Fibroblast of skin of scalp (primary cell): ENCODE measurements at regions not wholly inside any gene's neighbourhood (a gene's known extent, or its start where the extent isn't known, plus 50 kb on each side); places are given as distances from the start of the nearest gene placed in this dataset.
"Not testable (repeated sequence)": the region's sequence is repeated elsewhere in the genome, so short reads cannot be mapped to it uniquely, and the experiment has no call there.

Experiments used
- DNase-seq: peaks from one replicate; pipeline ENCODE4 v3.0.0-alpha.2; 2013

DNA sequence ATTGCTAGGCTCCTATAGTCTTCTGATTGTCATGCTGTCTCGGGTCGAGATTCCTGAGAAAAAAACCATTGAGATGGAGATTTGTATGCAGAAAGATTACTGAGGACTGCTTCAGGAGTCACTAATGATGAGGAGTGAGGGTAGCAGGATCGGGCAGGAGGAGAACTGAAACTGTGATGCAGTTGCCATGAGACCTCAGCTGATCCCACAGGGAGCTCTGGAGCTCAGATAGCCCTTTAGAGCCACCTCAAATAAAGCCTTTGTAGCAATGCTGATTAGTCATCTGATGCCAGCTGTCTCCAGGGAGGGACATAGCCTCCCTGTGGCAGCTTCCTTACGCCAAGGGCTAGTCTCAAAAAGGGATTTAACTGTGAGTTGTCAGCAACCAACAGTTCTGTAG is 256.9 kb downstream of the DMAC1 start:
- DNase-seq: no peak

DNA sequence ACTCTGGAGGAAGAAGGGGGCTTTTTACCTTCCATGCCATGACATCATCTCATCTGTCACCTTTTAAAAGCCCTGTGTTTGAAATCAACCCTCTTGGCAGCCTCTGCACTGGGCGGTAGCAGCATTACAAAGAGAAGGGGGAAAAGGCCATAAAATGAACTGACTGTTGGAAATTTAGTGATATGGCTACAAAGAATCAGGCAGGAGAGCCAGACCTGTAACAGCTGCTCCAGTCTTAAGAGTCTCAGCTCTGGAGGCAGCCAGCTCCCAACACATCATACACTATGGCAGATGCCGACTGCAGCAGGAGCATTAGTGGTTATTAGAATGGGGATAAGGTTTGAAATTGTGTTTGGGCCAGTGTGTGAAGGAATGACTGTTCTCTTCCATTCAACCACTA is 257.5 kb downstream of the DMAC1 start:
- no peak for DNase-seq

DNA sequence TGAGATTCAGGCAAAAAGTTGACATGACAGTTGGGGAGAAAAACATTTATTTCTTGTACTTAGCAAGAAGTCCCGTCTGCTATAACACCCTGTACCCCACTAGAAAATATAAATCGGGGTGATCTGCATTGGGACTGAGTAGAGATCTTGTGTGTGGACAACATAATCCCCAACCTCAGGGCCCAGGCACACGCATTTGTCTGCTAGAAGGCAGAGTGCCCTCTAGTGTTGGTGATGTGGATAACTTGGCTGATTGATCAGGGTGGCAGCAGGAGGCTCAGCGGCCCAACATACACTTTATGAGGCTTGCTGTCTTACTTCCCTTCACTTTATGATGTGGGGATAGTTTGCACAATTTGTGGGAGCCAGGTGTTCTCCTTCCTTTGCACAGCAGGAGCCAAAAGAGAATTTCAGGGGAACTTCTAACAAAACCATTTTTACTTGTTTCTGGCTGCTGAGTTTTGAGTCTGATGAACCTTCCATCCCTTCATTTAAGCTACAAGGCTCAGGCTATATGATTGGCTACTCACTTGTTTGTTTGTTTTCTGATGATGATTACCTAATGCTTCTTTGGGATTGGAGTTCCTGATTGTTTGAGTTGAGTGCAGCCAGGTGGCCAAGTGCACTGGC is 263.2 kb downstream of the DMAC1 start:
- peak; percentile 57 for DNase-seq

DNA sequence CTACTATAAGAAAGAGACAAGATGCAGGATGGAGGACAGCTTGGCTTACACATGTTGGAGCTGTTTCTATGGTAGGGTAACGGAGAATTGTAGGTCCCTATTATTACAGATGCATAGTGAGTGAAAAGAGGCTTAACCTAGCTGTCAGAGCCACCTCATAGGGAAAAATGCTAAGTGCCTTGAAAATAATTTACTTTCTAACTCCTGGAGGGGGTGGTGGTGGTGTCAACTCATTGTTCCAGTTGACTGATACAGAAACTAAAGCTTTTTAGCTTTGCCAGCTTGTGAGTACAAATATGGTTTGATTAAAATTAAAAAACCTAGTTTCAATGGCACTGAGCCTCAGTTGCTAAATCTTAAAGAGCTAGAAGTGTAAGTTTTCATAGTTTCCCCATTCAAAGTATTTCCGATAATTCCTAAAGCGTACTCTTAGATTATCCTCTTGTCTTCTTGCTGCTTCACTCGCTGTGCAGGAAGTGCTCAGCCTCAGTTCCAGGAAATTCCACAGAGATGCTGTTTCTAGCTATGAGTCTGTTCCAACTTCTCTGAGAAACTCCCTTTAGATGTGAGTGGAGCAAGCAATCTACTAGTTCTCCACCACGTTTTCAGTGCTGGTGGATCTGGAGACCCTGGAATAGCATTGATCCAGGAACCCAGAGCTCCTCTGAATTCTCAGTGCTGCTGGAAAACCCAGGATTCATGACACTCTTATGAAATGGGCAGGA is 265.2 kb downstream of the DMAC1 start:
- no peak for DNase-seq

DNA sequence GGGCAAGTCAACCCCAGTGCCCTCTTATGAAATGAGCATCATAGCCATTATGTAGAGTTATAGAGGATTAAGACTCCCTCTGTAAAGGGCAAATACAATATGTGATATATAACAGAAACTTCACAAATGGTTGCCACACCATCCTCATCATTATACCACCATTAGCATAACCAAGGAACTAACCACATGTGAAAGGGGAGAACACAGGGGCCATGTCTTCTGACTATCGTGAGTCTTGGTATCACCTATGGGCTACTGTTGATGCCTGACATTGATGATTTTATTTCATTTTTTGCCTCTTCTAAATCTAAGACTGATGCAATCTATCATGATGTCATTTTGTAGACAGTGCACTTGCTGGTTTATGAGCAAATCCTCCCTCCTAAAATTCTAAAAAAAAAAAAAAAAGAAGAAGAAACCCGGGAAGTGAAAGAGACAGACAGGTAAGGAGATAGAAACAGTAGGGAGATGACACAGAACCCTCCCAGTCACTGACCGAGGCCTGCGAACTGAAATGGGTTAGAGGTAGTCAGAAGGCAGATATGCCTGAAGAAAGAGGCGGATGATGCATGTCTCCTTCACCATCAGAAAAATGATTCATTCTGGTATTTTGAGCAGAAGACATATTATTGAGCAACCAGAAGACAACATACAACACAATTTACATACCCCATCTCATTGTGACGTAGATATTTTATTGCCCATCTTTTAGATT is 266.0 kb downstream of the DMAC1 start:
- no peak for DNase-seq

DNA sequence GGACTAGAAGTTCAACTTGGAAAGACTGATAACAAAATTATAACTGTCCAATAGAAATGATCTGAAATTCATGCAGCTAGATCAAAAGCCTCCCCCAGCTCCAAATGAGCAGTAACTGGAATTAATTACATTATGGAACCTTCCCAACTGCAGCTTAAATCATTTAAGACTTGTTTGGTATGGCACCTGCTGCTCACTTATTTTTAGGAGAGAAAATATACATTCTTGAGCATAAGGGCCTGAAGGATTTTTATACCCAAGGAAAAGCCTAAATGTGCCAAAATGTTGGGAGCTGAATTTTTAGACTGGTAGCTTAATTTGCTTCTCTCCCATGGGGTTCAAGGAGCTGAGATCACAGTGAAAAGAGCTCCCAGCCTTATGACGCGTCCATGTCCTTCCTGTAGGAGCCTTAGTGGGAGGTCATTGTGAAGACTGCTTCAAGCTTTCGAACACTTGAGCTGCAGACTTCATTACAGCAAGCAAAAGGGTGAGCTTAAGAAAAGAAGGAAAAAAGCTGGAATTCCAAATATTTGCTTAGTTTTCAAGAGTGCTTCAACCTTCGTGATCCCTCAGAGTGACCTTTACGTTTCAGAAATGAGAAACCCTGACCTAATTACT is 276.0 kb downstream of the DMAC1 start:
- DNase-seq: no peak

DNA sequence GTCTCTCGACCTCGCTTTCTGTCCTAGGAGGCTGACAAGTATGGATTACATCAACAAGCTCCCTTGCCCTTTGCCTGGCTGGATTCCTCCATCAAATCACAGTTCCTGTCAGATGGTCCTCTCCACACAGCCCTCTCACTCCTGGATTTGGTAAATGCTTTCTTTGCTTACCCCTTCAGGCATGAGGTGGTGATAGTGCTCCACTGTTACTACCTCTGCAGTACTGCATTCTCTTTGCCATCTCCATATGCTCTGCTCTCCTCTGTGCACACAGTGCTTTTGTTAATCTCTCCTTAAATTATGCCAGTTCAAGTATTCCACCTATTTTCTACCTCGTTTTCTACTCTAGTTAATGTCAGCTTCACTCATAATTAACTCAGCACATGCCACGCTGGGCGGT is 279.2 kb downstream of the DMAC1 start:
- no peak for DNase-seq

DNA sequence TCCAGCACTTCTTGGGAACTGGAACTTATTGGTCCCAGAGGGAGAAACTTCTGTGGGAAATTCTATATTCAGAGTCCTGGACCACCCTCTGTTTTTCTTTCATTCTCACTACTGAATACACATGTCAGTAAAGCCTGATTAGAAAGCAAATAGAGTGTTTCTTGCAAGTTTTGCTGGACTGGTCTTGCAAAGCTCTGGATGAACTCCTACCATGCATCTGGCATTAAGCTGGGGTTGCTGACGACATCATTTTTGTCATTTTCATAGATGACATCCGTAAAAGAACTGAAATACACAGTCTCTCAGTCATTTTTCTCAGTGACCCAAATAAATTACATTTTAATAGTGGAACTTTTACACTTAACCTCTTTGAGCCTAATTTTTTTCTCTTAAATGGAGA is 283.2 kb downstream of the DMAC1 start:
- DNase-seq: no peak

DNA sequence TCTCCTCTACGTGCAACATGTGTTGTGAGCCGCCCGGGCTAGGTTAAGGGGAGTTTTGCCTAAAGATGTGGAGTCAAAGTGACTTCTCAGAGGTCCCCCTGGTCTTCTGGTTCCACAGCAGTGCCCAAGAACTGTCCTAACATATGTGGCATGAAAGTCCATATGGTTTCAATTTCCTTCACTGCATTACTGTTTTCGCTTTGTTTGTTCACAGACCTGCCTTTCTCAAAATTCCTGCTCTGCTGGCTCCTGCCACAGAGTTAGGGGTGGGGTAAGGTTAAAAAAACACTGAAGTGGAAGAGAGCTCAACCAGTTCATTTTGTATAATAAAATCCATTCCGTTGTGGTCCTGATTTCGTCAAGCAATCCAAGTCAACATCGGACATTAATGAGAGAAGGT is 289.4 kb downstream of the DMAC1 start:
- DNase-seq: peak; percentile 19

DNA sequence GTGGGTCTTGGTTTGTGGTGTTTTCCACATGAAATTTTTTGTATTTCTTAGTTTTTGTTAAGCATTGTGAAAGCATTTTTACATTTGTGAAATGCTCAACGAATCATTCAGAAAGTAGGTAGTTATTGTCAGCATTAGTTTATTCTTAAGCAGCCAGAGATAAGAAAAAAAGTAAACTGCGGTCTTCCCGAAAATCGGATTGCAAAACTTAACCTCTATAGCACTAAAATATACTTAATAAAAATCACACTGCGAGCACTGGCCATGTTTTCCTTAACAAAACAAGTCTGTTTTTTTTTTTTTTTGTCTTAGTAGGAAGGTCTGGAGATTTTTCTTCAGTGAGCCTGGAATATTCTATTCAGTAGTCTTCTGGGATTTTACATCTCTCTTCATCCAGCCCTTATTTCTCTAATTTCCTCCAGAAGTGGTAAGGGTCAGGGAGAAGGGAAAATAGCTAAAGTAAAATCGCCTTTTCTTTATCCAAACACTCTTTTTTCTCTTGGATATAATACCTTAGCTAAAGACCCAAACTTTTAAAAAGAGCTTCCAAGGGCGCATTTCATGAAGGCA is 289.9 kb downstream of the DMAC1 start:
- no peak for DNase-seq

DNA sequence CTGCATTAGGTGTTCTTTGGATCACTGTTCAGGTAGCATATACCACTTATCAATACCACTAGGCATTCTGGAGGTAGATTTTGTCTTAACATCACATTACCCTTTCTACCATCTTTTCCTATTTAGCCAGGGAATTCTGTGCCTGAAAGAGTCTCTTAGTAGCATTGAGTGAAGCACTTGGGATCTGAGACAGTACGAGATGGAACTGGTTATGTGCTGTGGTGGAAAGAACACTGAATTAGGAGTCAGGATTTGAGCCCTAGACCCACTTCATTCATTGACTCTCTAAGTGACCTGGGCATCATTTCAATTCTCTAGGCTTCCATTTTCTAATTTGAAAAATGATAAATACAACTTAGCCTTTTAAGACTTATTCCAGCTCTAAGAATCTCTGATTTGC is 291.1 kb downstream of the DMAC1 start:
- DNase-seq: no peak

DNA sequence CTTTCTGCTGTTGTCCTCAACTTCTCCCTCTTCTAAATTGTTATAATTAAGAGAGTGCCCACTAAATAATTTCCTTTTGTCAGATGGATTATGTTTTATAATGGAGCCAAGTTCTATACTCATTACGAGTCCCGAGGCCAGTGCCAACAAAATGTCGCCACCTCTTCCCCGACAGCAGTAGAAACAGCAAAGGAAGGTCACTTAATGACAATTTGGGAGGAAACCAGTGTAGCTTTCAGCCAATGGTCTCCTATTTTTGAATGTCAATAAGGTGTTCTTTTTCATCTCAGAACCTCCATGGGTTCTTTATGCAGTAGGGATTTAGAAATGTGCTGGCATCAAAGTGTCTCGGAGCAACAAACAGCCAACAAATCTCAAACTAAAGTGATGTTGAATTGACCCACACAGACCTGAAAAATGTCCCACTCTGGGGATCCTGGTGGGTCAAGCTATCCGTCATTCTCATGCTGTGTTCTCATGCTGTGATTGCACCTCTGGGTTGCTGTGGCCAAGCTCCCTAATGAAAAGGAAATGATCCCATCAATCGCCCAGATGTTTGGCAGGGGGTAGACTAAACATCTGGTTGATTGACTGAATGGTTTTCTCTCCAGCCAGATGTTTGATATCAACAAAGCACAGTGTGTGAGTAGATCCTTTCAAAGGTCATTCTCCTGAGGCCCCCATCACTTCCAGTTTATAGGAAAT is 291.9 kb downstream of the DMAC1 start:
- DNase-seq: no peak

DNA sequence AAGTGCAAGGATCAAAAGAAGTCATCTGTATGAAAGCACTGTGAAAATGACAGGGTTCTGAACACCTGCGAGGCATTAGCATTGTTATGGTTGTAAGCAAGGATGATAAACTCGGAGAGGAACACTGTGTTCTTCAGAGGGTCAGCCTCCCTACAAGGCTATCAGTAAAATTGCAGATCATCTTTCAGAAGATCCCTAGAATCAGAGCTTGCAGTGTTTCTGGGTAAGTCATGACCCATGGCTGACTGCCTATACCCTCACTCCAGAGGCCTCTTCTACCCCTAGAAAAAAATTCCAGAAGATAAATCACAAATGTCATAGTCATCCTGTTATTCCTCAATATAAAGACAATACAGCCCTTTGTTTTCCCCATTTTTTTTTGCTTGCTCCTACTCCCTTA is 292.6 kb downstream of the DMAC1 start:
- DNase-seq: no peak

DNA sequence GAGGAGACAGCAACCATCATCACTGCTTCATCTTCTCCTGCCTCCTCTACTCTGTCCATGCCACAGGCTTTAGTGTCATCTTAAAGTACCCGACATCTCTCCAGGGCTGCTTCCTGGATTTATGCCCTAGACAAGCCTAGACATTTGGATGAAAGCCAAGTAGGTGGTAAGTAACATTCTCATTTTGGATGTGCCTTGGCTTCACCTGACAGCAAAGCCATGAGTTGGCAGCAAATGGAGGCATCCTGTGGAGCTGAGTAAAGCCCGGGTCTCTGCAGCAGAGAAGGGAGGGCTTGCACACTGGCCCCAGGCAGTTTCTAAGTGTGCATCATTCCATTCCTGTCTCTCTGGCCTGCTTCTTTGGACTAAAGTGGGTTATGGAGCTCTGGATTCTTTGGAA is 299.1 kb downstream of the DMAC1 start:
- no peak for DNase-seq

DNA sequence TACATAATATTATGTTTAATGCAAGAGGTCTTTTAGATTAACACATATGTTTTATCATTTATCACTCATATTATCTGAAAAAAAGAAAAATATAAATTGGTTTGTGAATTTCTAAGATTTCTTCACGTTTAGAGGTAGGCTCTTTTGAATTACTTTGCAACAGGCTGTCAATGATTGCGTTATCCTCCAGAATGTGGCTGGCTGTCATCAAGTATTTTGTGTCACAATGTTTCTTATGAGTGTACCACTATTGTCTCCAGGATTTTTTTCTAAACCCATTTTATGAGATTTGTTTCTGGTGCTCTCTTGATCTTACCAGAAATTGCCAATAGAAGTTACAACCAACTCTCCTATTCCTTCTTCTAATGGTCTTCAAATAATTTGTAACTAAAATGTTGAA is 307.9 kb downstream of the DMAC1 start:
- DNase-seq: no peak

DNA sequence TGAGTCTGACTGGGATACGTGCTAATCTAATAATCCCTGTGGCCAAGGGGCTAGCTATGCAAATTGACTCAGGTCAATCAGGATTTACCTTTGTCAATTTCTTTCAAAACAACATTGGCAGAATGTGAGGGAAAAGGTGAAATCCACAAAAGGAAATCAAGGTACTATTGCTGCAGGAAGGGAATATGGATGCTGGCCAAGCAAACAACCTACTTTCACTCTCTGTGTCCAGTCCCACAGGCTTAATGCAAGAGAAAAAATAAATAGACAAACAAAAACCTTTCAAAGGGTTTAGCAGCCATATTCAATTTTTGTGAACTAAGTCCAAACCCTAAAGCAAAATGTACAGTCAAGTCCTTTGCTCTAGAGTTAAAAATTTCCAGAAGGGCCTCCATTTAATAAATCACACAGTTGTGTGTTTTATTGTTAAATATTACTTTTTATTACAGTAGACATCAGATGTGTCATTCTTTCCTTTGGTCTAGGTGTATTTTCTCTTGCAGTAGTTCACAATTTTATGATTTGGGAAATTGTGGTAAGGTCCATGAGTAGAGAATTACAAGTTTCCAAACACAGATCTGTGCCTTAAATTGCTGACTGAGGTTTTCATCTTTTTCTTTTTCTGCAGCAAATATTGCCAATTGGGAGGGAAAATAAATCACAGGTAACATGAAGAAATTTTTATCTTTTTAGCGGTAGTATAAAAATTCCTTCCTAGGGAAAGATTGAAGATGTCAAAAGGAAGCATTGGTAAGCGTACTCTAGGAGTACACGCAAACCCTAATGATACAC is 309.1 kb downstream of the DMAC1 start:
- DNase-seq: no peak

DNA sequence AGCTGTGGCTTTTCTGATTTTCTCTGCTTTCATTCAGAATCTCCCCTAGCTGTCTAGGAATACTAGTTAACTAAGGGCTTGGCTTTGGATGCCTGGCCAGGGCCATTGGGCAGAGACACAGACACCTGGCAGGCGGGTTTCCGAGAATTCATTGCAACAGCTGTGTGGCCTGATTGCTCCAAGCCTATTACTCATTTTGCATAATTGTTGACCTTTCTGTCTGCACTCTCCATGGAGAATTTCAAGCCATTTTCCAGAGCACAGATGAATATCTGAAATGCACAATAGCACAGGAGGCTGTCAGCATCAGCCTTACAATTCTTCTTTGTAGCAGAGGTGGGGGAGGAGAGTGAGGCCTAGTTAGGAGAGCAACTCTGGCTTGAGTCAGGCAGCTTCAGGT is 310.5 kb downstream of the DMAC1 start:
- no peak for DNase-seq

DNA sequence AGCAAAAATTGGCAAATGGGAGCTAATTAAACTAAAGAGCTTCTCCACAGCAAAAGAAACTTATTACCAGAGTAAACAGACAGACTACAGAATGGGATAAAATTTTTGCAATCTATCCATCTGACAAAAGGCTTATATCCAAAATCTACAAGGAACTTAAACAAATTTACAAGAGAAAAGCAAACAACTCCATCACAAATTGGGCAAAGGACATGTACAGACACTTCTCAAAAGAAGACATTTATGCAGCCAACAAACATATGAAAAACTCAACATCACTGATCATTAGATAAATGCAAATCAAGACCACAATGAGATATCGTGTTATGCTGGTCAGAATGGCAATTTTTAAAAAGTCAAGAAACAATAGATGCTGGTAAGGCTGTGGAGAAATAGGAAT is 315.6 kb downstream of the DMAC1 start:
- DNase-seq: not testable (repeated sequence)

DNA sequence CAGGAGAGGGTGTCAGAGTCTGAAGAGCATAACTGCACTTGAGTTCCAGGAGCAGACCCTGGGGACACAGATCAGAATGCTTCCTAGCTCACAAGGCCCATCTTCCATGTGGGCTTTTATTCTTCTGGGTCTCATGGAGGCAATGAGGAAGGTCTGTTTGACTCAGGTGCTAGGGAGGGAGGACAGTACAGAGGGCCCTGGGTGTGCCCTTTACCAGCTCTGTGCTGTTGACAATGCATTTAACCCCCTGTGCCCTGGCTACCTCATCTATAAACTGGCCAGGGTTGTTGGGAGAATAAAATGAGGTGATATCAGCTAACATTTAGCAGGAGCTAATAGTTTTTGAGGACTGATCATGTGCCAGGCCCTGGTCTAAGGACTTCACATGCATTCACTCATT is 318.0 kb downstream of the DMAC1 start:
- DNase-seq: no peak

DNA sequence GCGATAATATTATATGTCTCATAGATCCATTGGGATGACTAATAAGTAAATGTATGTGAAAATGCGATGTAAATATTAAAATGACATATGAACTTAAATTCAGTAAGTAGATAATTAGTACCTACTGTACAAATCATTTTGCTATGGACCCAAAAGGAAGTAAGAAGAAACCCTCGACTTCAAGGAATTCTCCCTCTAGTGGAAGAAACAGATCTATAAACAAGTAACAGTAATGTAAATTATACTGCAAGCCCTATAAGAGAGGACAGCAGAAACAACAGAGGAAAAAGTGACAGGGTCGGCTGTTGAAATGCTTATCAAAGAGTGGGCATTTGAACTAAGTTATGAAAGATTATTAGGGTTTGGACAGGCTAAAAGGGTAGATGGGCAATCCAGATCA is 320.3 kb downstream of the DMAC1 start:
- no peak for DNase-seq

DNA sequence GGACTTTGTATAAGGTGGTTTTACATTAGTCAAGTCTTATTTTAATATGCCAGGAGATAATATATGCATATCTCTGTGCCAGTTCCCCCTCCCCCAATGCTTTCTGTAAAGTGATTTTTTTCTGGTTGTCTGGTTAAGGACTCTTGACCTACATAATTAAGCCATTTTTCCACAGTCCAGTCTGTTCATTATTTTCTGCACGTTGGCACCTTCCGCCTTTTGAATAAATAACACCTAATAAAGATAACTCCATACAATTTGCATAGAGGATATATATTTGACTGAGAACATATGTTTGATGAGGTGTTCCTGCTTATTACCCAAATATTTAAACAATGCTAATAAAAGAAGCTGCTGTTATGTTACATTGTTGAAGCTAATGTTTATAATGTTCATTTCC is 320.9 kb downstream of the DMAC1 start:
- no peak for DNase-seq

DNA sequence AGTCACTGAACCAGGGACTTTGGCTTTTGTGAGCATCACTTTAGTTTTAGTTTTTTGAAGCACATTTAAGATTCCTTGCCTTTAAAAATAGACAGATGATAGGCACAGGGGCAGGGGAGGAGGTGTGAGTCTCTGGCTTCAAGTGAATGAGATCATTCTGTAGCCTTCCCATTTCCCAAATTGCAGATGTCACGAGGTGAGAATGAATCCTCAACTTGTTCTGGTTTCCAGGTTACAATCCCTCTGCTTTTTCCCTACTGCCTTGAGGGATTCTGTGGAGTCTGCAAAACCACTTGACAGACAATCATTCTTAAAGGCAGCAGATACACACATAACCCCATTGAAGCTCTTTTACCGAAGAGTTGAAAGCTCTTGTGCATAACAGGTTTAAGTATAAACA is 332.4 kb downstream of the DMAC1 start:
- no peak for DNase-seq
